Islet precursor cell (in vitro differentiated cells): ENCODE measurements at regions not wholly inside any gene's neighbourhood (a gene's known extent, or its start where the extent isn't known, plus 50 kb on each side); places are given as distances from the start of the nearest gene placed in this dataset.
A peak's percentile ranks its signal among the peaks of the same experiment; 100 is the strongest.
"Not testable (repeated sequence)": the region's sequence is repeated elsewhere in the genome, so short reads cannot be mapped to it uniquely, and the experiment has no call there.

ENCODE experiments used
- DNase-seq: peaks from one replicate; pipeline ENCODE4 v3.0.0-alpha.2; 2018

DNA sequence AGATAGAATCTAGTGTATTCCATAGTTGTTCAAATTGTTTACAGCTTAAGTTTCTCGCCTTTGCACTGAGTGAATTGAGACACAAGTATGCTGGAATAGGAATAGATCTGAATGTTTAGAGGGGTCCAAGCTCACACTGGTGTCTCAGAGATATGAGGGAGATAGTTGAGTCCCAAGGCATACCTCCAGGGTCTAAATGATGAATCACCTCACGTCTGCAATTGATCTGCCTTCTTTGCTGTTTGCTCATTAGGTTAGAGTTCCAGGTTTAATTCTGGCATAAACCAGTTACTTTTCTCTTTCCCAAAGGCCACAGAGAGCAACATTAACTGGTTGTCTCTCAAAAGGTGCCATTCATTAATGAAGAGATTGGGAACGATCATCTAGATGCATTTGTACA lies 106.3 kb upstream of the MME start:
- DNase-seq = no peak

DNA sequence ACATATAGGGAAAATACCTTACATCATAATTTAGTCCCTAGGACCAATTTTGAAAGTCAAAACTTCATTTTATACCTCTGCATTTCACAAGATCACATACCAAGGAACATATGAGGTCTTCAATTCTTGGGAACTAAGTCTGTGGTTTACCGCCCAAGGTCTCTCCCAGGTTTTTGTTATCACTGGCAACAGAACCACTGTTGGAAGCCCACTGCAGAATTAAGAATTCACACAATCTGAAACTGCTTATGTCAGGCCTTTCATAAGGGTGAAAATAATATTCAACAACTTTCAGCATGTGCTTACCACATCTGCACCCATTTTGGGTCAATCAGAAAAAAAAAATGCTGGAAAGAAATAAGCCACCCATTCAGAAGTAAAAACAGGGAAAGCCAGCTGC lies 107.2 kb upstream of the MME start:
- no peak for DNase-seq

DNA sequence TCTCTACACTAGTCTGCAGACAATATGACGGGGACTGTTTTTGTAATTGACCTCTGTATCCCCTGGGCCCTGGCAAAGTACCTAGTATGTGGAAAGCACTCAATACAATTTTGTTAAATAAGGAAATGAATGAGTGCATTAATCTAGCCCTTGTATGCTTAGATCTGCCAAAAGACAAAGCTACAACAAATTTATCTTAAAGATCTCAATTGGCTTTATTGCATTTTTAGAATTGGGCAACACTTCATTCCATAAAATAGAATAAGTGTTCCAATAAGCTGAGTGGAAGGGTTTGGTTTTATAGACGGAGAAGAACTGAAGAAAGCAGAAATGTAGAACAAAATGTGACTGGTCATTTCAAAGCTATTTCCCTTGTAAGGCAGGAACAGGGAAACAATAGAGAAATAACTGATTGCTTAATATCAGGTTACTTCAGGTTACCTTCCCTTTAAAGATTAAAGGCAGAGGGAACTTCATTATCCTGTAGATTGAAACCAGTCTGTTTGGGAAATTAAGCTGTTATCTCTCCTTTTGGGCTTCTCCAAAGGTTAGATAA lies 108.3 kb upstream of the MME start:
- no peak for DNase-seq

DNA sequence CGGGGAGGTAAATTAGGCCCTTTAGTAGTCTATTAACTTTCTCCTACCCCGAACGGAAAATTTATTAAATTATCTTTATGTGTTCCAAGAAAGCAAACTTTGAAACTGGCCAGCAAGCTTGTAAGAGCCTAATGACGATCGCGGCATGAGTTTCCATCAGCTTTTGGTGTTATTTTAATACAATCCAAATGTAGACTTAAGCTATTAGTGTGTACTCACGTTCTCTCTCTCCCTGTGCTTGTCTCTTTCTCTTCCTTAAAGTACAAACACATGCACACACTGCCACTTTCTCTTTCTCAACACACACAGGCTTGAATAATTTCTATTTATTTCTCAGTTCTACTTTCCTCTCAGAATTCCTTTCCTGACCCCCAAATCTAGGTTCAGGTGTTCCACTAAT lies 108.8 kb upstream of the MME start:
- DNase-seq = no peak

DNA sequence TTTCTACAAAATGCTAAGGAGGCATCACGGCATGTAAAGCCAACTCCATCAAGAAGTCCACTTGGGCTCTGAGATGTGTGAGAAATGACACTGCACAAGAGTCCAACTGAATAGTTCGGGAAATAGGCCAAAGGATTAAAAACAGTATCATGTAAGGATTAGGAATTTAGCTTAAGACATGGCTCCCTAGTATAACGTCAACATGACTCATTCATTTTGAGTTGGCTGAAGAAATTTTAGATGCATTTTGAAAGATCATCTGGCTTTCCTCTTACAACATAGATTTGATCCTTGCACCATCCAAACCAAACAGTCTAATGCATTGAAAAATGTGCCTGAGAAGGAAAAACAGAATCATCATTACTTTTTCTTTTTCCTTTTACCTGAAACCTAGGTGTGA lies 109.3 kb upstream of the MME start:
- no peak for DNase-seq

DNA sequence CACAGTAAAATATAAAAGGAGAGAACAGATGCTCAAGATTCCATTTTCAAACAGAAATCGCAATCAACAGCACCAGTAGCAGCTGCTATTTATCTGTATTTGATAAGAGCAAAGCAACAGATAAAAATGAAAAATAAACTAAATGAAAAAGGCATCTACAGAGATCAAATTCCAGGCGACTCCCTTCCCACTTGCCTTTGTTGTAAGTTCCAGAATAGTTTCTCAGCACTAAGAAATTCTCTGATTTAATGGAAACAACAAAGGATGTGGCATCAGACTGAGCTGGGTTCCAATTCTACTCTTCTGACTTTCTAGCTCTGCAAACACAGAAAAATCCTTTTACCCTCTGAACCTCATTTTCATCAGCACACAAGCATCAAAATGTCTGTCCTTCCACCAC lies 110.8 kb upstream of the MME start:
- no peak for DNase-seq

DNA sequence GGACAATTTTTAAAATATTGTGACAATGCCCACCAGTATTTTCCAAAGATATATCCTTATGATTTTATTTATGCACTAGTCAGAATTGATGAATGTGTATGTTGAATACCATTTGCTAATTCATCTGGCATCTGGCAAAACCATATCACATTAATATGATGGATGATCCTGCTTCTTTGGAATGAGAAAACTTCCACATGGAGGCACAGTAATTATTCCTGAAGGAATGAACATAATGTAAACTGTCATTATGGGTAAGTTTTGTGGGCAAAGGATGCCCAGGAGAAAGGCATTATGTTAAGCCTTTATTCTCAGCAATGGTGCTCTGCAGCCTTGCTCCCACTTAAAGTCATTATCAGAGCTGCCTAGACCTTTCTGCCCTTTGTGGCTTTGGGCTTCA lies 113.0 kb upstream of the MME start:
- DNase-seq = no peak

DNA sequence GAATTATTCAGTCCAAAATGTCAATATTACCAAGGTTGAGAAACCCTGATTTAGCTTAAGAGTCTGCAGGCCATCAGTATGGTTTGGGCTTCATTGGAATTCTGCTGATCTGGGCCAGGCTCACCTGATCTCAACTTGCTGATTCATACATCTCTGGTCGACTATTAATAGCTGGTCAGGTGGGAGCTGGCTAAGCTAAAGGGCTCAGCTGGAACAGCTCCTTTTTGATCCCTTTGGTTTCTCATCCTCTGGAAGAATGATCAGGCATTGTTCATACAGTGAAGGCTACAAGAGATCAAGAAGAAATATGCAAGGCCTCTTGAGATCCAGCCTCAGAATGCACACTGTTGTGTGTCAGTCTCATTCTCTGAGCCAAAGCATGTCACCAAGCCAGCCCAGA lies 123.3 kb upstream of the MME start:
- no peak for DNase-seq

DNA sequence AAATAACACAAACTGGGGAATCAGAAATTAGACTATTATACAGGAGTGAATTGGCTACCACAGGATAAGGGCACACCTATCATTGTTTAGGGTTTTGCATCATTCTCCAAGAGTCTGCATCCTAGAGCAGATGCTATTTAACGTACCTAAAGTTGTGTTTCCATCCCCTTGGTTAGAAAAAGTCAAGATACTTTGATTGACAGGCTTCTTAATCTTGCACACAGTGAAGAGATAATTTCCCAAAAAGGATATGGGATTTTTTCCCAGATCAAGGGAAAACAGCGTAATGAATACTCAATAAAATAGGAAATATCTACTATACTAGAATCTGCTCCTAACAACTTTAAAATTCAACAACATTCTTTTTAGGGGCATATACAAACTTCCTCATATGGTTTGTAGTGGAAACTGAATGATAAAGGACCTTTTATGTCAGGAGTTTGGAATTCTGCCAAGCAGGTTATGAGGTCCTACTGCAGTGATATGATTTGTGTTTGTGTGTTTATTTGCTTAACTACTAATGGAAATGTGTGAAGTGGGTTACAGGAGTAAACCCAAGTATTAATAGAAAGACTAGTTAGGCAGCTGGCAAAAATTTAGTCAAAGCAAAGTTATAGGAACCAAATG lies 124.1 kb upstream of the MME start:
- DNase-seq = no peak

DNA sequence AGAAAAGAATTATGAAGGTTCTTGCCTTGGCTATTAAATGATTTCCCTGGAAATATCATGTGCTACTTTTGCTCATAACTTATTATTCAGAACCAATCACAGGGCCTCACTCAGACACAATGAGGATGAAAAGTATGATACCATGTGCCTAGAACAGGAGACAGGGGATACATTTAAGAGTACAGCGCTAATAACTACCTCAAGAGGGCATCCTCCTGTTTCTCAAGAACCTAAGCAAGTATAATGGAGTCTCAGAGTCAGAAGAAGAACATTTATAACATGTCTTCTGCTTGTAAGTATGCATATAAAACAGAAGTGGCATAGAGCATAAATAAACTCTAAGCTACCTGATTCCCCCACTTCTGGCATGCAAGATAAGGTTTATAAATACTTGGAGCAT lies 125.4 kb upstream of the MME start:
- no peak for DNase-seq

DNA sequence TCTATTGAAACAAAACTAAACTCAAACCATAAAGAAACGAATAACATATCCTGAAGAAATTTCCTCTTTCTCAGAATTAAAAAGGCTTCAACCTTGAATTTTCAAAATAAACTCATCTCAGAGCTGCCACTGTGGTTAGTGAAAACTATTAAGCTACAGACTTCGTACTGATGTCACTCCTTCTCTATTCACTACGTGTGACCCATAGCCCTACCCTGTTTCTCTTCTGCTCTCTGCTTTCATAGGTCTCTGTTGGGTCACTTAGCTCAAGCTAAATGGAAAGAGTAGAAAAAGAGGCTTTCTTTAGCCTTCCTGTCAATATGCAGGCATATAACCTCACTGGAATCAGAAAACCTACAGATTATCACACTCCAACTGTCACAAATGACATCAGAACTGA lies 126.6 kb upstream of the MME start:
- no peak for DNase-seq

DNA sequence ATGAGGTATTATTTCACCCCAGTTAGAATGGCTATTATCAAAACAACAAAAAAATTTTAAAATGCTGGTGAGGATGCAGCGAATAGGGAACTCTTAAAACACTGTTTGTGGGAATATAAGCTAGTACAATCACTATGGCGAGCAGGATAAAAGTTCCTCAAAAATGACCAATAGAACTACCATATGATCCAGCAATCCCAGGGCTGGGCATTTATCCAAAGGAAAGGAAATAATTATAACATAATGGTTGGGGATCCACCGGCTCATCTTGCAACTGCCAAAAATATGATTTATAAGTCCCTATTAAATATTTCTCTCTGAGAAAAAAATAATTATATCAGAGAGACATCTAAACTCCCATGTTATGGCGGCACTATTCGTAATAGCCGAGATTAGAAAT lies 127.6 kb upstream of the MME start:
- DNase-seq = no peak

DNA sequence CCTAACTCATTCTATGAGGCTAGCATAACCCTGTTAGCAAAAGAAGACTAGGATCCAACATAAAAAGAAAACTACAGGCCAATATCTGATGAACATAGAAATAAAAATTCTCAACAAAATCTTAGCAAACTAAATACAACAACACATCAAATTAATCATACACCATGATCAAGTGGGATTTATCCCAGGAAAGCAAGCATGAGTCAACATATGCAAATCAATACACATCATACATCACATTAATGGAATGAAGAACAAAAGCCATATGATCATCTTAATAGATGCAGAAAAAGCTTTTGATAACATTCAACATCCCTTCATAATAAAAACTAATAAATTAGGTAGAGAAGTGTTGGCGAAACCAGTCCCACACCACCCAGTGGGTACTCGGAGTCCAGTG lies 136.1 kb upstream of the MME start:
- DNase-seq = no peak

DNA sequence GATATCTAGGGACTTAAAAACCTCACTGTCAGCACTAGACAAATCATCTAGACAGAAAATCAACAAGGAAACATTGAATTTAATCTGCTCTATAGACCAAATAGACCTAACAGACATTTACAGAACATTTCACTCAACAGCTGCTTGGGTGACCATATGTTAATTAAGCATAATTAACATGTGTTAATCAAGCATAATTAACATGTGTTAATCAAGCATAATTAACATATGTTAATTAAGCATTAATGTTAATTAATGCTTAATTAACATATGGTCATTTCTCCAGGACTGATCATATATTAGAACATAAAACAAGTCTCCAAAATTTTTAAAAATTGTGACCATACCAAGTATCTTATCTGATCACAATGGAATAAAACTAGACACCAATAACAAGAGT lies 137.3 kb upstream of the MME start:
- no peak for DNase-seq

DNA sequence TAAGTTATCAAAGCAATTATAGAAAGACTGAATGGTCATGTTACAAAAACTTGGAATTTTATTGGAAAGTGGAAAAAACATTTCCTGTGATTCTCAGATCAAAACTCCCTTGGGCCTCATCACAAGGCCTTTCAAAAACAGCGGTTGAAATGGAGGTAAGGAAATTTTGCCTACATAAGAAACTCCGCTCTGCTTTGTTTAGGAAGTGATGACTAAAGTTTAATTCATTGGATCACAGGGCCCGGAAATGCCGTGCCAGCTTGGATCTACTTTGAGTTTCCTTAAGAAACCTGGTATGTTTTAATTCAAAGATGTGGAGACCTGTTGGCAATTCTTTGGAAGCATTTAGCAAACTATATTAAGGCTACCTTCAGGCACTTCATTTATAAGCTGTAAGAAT lies 143.9 kb upstream of the MME start:
- DNase-seq = no peak

DNA sequence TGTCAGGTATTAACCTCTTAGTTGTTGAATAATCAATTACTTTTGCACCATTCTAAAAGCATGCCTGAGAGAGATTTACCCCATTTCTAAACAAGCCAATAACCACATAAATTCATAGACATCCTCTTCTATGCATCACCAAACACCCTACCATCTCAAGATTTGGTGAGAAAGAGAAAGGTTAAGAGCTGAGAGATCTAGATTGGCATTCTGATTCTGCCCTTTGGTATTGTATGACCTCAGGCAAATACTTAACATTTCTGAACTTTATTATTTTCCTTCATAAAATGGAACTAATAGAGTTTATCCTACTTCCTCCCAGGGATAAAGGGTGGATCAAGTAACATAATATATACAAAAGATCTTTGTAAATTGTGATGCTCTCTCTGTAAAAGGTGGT lies 146.5 kb upstream of the MME start:
- no peak for DNase-seq

DNA sequence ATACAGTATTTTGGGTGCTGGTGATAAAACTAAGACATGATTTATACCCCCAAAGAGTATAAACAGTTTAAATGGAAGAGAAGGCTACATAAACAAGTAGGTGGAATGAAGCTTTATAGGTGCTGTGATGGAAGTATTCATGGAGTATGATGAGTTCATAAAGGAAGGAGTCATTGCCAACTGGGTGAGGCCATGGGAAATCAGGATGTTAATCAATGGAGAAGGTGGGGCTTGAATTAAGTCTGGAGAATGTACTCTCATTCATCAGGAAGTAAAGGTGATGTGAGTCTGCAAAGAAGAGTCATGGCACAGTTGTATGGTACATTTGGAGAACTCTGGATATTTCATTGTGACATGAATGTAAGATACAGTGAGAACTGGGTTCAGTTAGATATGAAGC lies 147.5 kb upstream of the MME start:
- DNase-seq = no peak

DNA sequence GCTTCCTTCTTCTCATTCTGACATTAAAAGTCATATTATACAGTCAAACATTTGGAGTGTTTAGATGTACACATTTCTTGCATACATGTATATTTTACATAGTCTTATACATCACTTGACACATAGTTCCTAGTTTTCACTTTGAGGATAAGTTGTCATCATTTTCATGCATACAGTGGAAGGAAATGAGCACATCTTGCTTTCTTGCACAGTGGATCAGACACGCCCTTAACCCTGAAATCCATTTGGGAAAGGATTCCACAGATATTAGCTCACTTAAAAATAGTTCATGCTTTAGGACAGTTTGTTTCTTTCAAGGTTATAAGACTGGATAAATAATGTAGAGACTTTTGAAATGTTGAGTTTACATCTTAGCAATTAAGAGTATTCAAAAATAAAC lies 148.6 kb upstream of the MME start:
- no peak for DNase-seq

DNA sequence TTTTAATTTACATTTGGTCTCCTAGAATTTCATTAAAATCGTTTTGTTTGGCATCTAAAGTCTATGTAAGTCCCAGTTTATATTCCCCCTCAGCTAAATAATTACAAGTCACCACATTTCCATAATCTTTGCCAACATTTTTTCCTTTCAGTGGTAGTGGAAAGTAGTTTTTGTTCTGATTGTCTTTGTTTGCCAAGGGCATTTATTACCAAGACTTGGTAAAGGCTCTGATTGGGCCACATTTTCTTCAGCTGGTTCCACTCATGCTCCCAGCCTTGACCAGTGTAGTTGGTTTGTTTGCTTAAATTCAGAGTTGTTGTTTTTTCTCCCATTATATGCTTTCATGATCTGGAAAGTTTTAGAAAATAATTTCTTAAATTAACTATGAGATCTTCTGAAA lies 153.4 kb upstream of the MME start:
- DNase-seq = no peak

DNA sequence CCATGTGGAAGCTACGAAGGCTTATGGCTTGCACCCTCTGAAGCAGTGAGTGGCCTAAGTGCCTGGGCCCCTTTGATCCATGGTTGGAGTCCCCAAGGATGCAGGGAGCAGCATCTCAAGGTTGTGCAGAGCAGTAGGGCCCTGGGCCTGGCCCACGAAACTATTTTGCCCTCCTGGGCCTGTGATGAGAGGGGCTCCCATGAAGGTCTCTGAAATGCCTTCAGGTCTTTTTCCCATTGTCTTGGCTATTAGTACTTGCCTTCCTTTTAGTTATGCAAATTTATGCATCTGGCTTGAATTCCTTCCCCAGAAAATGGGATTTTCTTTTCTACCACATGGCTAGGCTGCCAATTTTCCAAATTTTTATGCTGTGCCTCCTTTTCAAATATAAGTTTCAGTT lies 158.8 kb upstream of the MME start:
- no peak for DNase-seq

DNA sequence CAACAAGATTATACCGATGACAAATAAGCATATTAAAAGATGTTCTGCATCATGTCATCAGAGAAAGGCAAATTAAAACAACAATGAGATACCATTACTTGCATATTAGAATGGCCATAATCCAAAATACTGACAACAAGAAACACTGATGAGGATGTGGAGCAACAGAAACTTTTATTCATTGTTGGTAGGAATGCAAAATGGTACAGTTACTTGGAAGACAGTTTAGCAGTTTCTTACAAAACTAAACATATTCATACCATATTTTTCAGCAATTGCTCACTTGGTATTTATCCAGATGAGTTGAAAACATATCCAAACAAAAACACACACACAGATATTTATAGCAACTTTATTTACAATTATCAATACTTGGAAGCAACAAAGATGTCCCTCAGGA lies 160.9 kb upstream of the MME start:
- no peak for DNase-seq

DNA sequence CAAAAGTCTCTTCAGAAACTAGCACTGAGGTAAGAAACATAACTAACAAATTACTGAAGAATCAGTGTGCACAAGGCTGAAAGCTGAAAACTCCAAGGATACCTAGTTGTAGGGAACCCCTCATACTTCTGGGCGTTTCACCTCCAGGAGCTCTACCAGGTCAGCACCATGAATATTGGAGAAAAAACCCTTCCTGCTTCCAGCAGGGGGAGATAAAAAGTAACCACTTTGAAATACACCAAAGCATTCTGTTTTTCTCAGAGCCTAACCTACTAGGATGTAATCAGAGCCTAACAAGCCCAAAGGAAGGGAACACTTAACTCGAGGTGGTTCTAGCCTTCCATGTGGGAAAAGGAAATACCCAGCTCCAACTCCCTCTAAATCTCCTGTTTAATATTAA lies 175.8 kb upstream of the MME start:
- peak; percentile 49 for DNase-seq

DNA sequence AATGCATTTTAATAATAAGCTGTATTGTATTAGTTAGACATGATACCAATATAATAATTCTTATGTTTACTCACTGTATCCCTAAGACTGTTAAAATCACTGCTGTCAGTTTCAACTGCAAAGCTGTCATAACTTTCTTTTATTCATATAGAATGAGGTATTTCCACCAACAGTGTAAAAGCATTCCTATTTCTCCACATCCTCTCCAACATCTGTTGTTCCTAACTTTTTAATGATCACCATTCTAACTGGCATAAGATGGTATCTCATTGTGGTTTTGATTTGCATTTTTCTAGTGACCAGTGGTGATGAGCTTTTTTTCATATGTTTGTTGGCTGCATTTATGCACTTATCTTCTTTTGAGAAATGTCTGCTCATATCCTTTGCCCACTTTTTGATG lies 177.6 kb upstream of the MME start:
- DNase-seq = not testable (repeated sequence)

DNA sequence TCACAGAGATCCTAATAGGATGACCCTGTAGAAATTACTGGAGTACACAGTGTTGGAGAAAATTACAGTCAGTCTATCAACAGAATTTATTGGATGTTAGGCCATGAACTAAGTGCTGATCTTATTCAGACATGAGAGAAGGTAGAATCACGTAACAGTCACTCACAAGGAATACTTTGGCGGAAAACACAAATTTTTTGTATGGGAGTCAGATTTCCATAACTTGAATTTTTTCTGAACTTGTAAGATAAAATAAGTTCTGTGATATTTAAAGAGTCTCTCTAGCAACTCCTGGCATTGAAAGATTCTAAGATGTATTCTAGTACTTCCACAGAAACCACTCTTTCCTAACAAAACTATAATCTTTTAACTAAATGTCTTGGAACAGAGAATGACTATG lies 178.8 kb upstream of the MME start:
- no peak for DNase-seq

DNA sequence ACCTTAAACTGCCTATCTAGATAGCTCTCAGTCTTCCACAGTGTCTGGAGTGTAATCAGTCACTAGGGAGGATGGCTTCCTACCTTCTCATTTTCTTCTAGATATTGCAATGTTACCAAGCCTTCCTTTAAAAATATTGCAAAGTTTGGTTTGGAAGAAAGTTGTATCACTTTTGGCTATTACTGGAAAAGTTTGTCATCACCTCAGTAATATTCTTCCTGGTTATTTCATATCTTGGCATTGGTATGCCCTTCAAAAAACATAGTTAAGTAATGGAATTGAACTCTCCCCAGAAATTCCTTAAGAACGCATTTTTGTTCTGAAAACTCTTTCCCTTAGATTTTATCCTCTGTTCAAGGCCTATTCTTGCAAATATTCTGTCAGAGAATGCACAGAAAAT lies 179.3 kb upstream of the MME start:
- DNase-seq = no peak

DNA sequence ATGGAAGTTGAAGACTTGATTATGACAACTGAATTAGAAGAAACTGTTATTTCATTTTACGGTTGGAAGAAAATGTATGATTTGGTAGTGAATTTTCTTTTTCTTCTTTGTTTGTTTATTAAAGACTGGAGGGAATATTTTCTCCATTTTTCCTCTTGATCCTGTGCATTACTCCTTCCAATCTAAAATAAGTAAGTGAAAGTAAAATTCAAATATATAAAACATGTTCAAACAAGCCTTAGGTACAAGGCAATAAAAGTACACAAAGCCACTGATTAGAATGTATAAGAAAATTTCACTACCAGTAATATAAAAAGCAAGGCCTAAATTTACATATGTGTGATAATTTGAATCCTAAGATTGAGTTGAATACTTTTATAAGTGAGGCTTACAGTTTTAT lies 181.2 kb upstream of the MME start:
- DNase-seq = no peak
